Skeletal muscle cell (primary cell): ENCODE measurements at regions not wholly inside any gene's neighbourhood (a gene's known extent, or its start where the extent isn't known, plus 50 kb on each side); places are given as distances from the start of the nearest gene placed in this dataset.

ENCODE experiments used
- DNase-seq: peaks from one replicate; pipeline ENCODE4 v3.0.0-alpha.2; 2010; ENCODE audit warnings: low read depth
- H3K4me3 ChIP-seq: 2 replicates; pipeline ENCODE4 v1.5.1; 2011; ENCODE audit warnings: low read depth, mild to moderate bottlenecking, control low read depth, low read length, moderate library complexity

DNA sequence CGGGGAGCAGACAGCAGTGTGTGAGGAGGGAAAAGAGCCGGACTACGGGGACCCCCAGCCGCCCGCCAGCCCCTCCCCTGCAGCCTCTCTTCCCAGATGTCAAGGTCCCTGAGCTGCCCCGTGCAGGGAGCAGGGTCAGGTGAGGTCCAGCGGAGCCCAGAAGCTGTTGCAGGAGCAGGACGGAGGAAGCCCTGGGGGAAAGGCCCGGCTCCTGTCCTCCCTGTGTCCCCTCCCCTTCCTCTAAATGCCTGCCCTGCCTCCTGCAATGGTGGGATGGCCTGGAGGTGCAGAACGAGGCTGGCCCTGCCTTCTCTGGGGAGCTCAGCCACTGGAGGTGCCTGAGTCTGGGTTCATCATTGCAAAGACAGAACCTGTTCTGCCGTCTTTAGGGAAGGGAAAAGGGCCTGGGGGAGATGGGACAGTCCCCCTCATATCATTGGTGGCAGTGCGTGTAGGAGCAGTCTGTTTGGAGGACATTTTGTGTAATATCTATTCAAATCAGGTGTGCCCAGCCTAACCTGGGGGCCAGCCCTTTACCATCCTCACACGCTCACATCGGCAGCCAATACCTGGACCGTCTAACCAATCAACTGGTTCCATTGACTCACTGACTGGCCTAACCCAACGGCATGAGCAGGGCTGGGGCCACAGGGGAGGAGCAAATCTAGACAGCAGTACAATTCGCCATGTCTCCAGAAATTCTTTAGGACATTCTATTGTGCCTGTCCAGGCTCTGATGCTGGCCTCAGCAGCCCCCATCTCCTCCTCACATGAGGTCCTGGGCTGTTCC lies 364.1 kb upstream of the SFSWAP start:
- no peak overlapping the region for H3K4me3 ChIP-seq
- no peak for DNase-seq

DNA sequence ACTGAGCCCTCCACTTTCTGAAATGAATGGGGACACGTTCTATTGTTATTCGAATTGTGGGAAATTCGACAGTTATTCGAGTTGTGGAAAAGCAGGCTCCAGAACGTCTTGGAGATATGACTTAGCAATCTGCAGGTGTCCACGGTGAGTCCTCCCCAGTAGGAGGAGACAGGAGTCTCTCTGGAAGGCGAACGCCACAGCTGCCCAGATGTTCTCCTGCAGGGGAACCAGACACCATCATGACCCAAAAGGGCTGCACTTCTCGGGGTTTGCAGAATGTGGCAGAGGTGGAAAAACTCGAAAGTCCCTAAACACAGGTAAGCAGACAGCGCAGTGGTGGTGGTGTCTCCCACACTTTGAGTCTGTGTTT lies 363.6 kb upstream of the SFSWAP start:
- DNase-seq = no peak
- H3K4me3 ChIP-seq = no peak overlapping the region

DNA sequence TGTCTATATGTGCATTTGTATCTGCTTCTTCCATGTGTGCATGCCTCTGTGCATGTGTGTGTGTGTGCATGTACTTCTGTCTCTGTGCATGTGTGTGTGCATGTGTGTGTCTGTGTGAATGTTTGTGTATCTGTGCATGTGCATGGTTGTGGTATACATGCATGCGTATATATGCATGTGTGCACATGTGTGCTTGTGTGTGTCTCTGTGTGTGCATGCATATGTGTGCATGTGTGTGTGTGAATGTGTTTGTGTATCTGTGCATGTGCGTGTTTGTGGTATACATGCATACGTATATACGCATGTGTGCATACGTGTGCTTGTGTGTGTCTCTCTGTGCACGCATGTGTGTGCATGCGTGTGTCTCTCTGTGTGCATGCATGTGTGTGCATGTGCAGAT lies 363.2 kb upstream of the SFSWAP start:
- H3K4me3 ChIP-seq = no peak overlapping the region
- DNase-seq = no peak

DNA sequence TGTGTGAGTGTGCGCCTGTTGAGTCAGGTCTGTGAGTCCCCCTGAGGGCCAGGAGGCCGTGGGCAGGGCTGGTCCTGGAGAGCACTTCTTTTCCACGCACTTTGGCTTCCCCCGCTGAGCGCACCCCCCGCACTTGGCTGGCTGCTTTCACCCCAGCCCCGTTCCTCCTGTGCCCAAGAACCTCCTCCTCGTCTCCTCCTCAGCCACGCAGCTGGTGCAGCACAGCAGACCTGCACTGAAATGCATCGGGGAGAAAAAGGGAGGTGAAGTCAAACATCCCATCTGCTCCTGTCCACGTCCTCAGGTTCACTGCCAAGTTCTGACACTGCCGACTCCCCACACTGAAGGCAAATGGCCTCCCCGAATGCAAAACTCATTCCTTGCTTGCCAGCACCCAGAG lies 362.7 kb upstream of the SFSWAP start:
- no peak overlapping the region for H3K4me3 ChIP-seq
- DNase-seq = no peak

DNA sequence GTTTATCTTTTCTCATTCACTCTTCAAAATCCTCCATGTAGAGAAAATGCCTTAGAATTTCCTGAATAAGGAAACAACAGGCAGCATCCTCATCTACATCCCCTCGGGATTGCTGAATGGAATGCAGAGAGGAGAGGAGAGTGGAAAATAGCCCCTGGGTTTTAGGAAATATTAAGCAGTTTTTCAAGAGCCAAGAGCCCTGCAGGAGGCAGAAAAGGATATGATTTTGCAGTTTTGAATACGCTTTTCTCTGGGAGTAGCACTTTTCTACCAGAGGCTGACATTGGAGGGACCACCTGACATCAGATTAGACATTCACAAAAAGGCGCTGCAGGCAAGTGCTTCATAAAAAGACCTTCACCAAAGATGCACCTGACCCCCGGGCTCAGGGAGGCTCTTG lies 362.2 kb upstream of the SFSWAP start:
- DNase-seq = no peak
- no peak overlapping the region for H3K4me3 ChIP-seq

DNA sequence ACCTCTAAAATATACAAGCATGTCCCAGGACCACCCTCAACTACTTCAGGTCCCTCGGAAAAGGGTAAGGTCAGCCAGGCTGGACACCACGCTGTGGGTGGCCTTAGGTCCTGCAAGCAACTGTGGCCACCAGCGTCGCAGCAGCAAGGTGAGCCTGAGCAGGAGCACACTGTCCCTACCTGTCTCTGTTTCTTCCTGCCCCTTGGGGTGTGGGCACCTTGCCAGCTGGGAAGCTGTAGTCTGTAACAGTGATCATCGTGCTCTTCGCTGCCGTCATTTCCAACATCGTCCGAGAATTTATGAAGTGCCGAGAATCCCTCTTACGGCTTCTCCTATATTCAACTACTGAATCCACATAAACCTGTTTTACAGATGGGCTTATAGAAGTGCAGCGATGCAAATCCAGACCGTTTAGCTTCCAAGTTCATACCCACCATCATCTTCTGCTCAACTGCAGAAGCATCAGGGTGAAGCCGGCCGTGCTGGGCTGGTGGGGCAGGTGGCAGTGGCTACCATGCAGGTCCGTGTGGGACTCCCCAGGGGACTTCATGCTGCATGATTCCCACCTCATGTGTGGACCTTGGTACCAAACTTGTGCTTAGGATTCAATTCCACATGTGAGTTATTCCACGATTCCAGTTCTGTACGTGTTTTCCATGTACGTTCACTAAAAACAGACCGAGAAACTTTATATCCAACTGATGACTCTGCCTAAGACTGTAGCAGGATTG lies 361.3 kb upstream of the SFSWAP start:
- DNase-seq = no peak
- no peak overlapping the region for H3K4me3 ChIP-seq

DNA sequence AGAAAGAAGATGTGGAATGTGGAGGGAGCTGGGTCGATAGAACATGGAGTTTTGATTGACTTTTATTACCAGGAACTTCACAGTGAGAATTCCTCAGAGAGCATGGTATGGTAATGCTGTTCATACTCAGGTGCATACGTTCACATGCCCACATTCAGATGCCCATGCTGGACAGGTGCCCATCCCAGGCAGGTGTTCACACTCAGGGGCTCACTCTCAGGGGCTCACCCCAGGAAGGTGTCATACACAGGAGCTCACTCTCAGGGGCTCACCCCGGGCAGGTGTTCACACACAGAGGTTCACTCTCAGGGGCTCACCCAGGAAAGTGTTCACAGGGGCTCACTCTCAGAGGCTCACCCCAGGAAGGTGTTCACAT lies 360.0 kb upstream of the SFSWAP start:
- DNase-seq = no peak
- no peak overlapping the region for H3K4me3 ChIP-seq

DNA sequence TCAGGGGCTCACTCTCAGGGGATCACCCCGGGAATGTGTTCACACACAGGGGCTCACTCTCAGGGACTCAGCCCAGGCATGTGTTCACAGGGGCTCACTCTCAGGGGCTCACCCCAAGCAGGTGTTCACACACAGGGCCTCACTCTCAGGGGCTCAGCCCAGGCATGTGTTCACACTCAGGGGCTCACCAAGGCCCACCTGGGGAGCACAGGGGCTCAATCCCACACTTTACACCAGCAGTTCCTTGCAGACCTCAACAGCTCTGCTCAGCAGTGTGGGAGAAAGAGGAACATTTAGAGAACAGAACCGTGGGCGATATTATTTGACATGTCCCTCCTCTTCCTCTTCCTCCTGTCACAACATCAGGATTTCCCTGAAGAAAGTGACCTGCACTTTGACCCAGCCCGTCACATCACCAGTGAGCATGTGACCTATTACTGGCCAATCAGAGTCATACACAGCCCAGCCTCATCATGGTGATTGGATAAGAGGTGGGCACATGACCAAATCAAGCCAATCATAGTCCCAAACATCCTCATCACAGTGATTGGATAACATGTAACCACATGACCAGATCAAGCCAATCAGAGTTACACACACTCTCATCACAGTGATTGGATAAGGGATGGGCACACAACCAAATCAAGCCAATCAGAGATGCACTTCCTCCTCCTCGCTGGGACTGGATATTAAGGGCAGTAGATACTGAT lies 359.4 kb upstream of the SFSWAP start:
- H3K4me3 ChIP-seq = no peak overlapping the region
- no peak for DNase-seq

DNA sequence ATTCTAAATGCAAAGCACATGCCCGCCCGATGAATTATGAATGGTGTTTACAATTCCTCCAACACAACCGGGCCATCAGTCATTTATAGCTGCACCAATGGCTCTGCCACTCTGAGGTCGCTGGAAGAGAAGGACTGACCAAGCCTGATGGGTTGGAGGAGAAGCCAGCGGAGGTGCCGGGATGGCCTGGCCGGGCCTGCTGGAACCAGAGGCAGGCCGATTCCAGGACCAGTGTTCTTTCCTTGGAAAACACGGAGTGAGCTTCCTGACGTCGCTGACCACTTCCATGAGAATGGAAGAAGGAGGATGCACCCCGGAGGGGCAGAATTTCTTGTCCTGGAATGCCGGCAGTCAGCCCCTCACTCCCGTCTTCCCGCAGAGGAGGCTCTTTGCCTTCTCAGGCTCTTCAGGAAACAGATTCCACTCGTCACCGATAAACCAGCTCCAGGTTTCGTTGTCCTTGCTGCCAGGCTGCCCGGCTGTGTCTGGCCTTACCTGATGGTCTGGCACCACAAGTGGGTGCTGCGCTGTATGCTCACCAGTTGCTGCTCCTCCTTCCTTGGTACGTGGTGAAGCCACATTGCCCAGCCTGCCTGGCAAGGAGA lies 358.5 kb upstream of the SFSWAP start:
- H3K4me3 ChIP-seq = no peak overlapping the region
- no peak for DNase-seq

DNA sequence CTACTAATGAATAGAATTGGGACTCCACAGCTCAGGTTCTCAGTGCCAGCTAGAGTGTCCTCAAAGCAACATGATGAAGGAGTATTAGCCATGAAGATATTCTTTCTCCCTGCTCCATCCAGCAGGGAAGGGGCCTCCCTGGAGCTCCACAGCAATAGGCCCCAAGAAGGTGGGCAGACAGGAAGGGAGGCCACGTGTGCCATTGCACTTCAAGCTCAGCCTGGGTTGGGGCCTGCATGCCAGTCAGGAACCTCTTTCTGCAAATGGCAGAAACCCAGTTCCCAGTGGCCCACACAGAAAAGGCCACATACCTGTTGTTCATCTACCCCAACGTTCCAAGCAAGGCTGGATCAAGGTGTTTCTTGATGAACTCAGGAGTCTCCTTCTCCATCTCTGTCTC lies 357.5 kb upstream of the SFSWAP start:
- DNase-seq = no peak
- no peak overlapping the region for H3K4me3 ChIP-seq

DNA sequence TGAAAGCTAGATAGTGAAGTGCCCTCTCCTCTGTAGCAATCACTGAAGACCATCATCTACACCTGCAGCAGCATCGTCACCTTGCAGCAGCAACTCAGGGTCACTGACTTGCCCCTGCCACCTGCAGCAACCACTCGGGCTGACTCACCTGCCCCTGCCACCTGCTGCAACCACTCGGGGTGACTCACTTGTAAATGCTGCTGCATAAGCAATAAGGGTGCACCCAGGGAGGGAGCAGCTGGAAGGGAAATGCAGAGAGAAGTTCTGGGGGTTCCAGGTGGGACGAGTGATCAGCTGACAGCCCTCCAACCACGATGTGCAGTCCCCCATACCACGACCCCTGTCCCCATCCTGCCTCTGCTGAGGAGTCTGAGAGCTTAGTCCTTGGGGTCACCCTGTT lies 357.1 kb upstream of the SFSWAP start:
- no peak for DNase-seq
- no peak overlapping the region for H3K4me3 ChIP-seq

DNA sequence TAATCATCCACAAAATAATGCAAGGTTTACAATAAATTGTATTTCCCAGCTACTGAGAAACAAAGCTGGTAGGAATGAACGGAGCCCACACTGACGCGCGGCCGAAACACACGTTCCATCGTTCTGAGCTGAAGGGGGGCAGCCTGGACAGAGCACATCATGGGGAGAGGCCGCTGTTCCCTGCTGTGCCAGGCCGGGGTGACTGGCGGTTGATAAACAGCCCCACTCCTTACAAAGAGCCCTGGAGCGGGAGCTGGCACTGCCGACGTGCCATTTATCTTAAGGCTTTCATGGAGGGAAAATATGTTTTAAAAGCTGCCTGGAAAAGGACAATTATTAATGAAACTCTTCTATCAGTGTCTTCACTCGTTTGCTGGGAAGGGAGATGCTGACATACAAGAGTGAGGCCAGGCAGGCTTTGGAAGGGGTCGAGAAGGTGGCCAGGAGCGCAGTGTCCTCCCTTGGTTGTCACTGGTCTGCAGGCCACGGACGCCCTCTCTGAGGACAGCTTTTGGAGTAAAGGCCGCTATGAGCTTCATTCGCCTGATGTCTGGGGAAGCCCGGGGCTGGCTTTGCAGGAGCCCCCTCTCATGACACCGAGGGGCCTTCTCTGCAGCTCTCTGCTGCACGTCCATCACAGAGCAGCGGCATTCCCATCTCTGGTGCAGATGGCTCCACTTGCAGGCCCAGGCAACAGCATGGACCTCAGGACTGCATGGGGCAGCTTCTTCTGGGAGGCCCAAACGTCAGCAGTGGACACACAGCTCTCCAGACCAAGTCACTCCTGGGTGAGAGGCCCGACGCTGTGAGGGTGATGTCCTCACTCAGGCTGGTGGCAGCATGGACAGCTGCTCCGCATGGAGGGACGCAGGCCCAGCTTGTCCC lies 355.3 kb upstream of the SFSWAP start:
- no peak overlapping the region for H3K4me3 ChIP-seq
- no peak for DNase-seq

DNA sequence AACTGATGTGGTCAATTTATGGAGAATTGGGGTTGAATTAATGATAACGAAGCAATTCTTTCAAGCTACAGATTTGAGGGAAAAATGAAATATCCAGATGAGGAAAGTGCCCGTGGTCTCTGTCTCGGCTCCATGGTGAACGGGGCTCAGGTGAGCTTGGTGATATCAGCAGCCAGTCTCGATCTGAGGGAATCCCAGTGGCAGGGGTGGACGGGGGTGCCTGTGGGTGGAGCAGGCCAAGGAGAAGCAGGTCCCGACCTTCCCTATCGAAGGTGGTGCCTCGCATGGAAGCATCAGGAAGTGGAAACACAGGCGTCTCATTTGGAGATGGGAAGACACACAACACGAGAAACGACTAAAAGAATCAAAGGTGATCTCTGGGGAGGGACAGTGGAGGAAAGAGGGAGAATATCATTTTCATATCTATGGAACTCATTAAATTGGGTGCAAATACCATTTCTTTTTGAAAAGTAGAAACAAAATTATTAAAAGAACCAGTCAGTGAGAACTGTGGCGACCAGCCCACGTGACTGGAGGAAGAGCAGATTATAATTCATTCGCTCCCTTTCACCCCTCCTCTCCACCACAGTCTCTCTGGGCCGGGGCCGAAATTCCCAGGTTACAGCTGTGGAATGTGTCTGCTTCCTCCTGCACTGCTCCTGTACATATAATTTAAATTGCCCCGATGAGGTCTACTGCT lies 354.3 kb upstream of the SFSWAP start:
- no peak overlapping the region for H3K4me3 ChIP-seq
- DNase-seq = no peak

DNA sequence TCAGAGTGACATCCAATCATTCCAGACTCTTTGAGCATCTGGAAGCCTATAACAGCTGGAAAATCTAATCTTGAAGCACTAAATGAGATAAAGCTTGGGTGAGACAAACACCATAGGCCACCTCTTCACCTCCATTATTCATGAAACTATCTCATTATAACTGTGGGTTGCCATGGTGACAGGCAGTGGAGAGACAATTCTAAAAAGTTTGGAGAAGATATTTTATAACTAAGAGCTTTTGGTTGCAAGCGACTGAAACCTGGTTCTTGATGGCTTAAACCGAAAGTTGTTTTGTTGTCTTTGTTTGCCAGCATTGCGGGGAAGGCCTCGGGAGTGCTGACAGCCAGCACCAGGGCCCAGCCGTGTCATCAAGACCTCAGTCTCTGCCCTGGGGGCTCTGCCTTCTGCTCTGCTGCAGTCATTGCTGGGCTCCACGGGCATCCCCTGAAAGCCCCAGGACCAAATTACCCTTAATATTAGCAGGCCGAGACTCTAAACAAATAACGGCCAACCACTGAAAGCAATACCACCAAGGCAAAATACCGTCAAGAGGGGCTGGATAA lies 353.6 kb upstream of the SFSWAP start:
- no peak overlapping the region for H3K4me3 ChIP-seq
- no peak for DNase-seq

DNA sequence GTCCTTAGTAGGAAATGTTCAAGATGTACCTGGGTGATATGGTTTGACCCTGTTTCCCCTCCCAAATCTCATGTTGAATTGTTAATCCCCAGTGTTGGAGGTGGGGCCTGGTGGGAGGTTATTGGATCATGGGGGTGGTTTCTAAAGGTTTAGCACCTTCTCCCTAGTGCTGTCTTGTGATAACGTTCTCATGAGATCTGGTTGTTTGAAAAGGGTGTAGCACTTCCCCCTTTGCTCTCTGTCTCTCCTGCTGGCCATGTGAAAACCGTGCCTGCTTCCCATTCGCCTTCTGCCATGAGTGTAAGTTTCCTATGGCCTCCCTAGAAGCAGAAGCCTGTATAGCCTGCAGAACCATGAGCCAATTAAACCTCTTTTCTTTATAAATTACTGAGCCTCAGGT lies 353.0 kb upstream of the SFSWAP start:
- DNase-seq = no peak
- no peak overlapping the region for H3K4me3 ChIP-seq

DNA sequence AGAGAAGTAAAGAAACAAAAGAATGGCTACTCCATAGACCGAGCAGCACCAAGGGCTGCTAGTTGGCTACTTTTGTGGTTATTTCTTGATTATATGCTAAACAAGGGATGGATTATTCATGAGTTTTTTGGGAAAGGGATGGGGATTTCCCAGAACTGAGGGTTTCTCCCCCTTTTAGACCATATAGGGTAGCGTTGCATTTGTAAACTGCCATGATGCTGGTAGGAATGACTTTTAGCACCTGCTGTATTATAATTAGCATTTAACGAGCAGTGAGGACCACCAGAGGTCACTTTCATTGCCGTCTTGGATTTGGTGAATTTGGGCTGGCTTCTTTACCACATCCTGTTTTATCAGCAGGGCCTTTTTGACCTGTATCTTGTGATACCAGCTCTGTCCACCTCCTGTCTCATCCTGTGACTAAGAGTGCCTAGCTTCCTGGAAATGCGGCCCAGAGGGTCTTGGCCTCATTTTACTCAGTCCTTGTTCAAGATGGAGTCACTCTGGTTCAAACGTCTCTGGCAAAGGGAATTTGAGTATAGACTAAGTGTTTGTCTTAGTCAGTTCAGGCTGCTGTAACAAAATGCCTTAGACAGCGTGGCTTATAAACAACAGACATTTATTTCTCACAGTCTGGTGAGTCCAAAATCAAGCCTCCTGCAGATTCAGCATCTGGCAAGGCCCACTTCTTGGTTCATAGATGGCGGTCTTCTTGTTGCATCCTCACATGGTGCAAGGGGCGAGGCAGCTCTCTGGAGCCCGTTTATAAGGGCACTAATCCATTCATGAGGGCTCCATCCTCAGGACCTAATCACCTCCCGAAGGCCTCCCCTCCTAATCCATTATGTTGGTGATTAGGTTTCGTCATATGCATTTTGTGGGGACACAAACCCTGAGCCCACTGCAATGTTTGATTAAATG lies 348.3 kb upstream of the SFSWAP start:
- DNase-seq = no peak
- no peak overlapping the region for H3K4me3 ChIP-seq

DNA sequence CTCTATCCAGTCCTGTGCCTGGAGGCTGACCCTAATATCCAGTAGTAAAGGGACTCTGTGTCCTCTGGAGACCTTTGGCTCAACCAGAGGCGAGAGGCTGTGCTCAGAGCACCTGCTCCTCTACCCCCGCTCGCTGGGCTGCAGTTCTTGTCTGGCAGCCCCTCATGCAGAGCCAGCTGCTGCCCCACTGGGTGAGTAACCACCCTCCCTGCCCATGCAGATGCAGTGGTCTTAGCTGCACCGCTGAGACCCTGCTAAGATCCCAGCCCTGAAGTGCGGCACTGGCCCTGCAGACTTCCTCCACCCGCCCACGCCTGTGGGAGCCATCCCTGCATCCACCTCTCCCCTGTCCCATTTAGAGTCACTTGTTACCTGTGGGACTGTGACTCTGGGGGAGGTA lies 347.5 kb upstream of the SFSWAP start:
- no peak for DNase-seq

More for the DNA sequence above, 347.5 kb upstream of the SFSWAP start:
- no peak overlapping the region for H3K4me3 ChIP-seq
